B cell (primary cell): ENCODE measurements at regions not wholly inside any gene's neighbourhood (a gene's known extent, or its start where the extent isn't known, plus 50 kb on each side); places are given as distances from the start of the nearest gene placed in this dataset.

Experiments used
- ATAC-seq: fragments of 200-7000 bp; cut with Tn5 transposase; one replicate; pipeline ENCODE4 v1.10.0; 2021; ENCODE audit warnings: low read depth, mild to moderate bottlenecking, moderate number of reproducible peaks, moderate library complexity
- CTCF ChIA-PET: fragments of 350-600 bp; sonication (Branson Sonifier 250); formaldehyde crosslinking; loops from one replicate; lab custom pipeline; 2021; ENCODE audit warnings: antibody characterized with exemption, inconsistent platforms; lab: Charles Lee
- POLR2A ChIA-PET: fragments of 350-600 bp; sonication (Branson Sonifier 250); formaldehyde crosslinking; loops from one replicate; lab custom pipeline; 2021; ENCODE audit warnings: antibody characterized with exemption; lab: Charles Lee
- DNase-seq: peaks from one replicate; pipeline ENCODE4 v3.0.0; 2013
- H2AFZ ChIP-seq: 2 replicates; pipeline ENCODE4 v1.6.1; 2012; ENCODE audit warnings: mild to moderate bottlenecking, low read depth, low read length; ENCODE audit not compliant: insufficient read depth, poor library complexity, severe bottlenecking
- H3K27ac ChIP-seq, 2 donors: 1 replicate in 1 of 2; 2 replicates in 1 of 2; pipeline ENCODE4 v1.5.1; 2012 to 2013; ENCODE audit warnings: low read length in 2 of 2, mild to moderate bottlenecking in 2 of 2, moderate library complexity in 1 of 2
- H3K27me3 ChIP-seq, 4 experiments: fragments of 200-600 bp in 1 of 4; sonication (generic) in 1 of 4; replicated peaks in 1 of 4; 1 replicate in 2 of 4; 2 replicates in 2 of 4; pipeline versions ENCODE4 v1.6.1 to v1.7.0; 2013 to 2016; ENCODE audit warnings: low read length in 3 of 4, mild to moderate bottlenecking in 2 of 4, mixed read lengths in 1 of 4, moderate library complexity in 1 of 4; ENCODE audit not compliant: insufficient read depth in 4 of 4, control insufficient read depth in 3 of 4; ENCODE audit errors: control extremely low read depth in 1 of 4
- H3K36me3 ChIP-seq, 2 experiments: replicated peaks in 1 of 2; 1 replicate in 1 of 2; 2 replicates in 1 of 2; pipeline versions ENCODE4 v1.6.1 to v1.7.1; 2013; ENCODE audit warnings: low read length in 1 of 2; ENCODE audit not compliant: insufficient read depth in 2 of 2, control insufficient read depth in 1 of 2; ENCODE audit errors: control extremely low read depth in 1 of 2, extremely low read depth in 1 of 2
- H3K4me1 ChIP-seq, 2 donors: fragments of 200-600 bp in 1 of 2; sonication (generic) in 1 of 2; 1 replicate in 1 of 2; 2 replicates in 1 of 2; pipeline versions ENCODE4 v1.5.1 to v1.6.1; 2013 to 2017; ENCODE audit warnings: low read length in 2 of 2; ENCODE audit not compliant: control insufficient read depth in 2 of 2, insufficient read depth in 2 of 2
- H3K4me2 ChIP-seq: replicated peaks from 2 replicates; pipeline ENCODE3; 2012; ENCODE audit warnings: mild to moderate bottlenecking, low read depth, low read length; ENCODE audit not compliant: poor library complexity, severe bottlenecking
- H3K4me3 ChIP-seq, 5 experiments: fragments of 200-600 bp in 1 of 5; sonication (generic) in 1 of 5; 1 replicate in 3 of 5; 2 replicates in 2 of 5; pipeline versions ENCODE4 v1.5.1 to v1.7.0; 2011 to 2016; ENCODE audit warnings: low read length in 4 of 5, mild to moderate bottlenecking in 4 of 5, low read depth in 2 of 5, control low read depth in 1 of 5, moderate library complexity in 1 of 5; ENCODE audit not compliant: insufficient read depth in 1 of 5; ENCODE audit errors: control extremely low read depth in 1 of 5, extremely low read depth in 1 of 5
- H3K79me2 ChIP-seq: fragments of 200-600 bp; sonication (generic); one replicate; pipeline ENCODE4 v1.6.0; 2016; ENCODE audit warnings: low read length; ENCODE audit not compliant: control insufficient read depth, insufficient read depth
- H3K9ac ChIP-seq: fragments of 200-600 bp; sonication (generic); 2 replicates; pipeline ENCODE4 v1.6.1; 2017; ENCODE audit warnings: mild to moderate bottlenecking, low read length, moderate library complexity
- H3K9me3 ChIP-seq, 3 donors: one replicate each; pipeline versions ENCODE4 v1.6.1 to v1.7.1; 2013; ENCODE audit warnings: low read length in 2 of 3; ENCODE audit not compliant: control insufficient read depth in 2 of 3, insufficient read depth in 1 of 3; ENCODE audit errors: control extremely low read depth in 1 of 3
- H4K20me1 ChIP-seq: 2 replicates; pipeline ENCODE4 v1.6.0; 2012; ENCODE audit warnings: mild to moderate bottlenecking, low read length; ENCODE audit not compliant: insufficient read depth, control insufficient read depth, poor library complexity, severe bottlenecking
- H3K27ac Mint-ChIP-seq: one replicate; pipeline ENCODE4 v1.8.0; 2021; ENCODE audit warnings: mixed read lengths
- H3K27me3 Mint-ChIP-seq: one replicate; pipeline ENCODE4 v1.8.0; 2021; ENCODE audit warnings: mixed read lengths
- H3K4me1 Mint-ChIP-seq: one replicate; pipeline ENCODE4 v1.8.0; 2021; ENCODE audit warnings: mixed read lengths
- H3K4me3 Mint-ChIP-seq: one replicate; pipeline ENCODE4 v1.8.0; 2021; ENCODE audit warnings: mixed read lengths
- H3K9me3 Mint-ChIP-seq: one replicate; pipeline ENCODE4 v1.8.0; 2022; ENCODE audit warnings: mixed read lengths; ENCODE audit not compliant: insufficient read depth
- CTCF ChIP-seq: fragments of 200-600 bp; IDR thresholded peaks from one replicate; pipeline ENCODE4 v1.8.0; 2022; ENCODE audit warnings: antibody characterized with exemption, mild to moderate bottlenecking
- EZH2 ChIP-seq: IDR thresholded peaks from 2 replicates; pipeline ENCODE4 v1.6.1; 2012; ENCODE audit warnings: borderline replicate concordance, low read depth, mild to moderate bottlenecking, moderate library complexity, low read length; ENCODE audit not compliant: insufficient read depth, poor library complexity, severe bottlenecking
- WGBS: methylation state at CpG from one replicate; pipeline ENCODE4 v1.1.5; 2013; ENCODE audit warnings: missing lambda C conversion rate; ENCODE audit not compliant: insufficient coverage; 5-methylcytosine and 5-hydroxymethylcytosine counted together
- intact Hi-C: fragments of 100-400 bp; cut with micrococcal nuclease; formaldehyde crosslinking; loops from one replicate; pipeline ENCODE4 v1.10.0; 2022

GRCh38 chr16:5442986-5443385, 345.4 kb upstream of the EEF2KMT start:
- WGBS: 89% methylated on average over 3 of the region's 3 CpGs
- ChIA-PET CTCF (no interaction called here), POLR2A (no interaction called here)
- no peaks in the 10 kb centered on the region for H3K27me3 Mint-ChIP-seq
- ATAC-seq (no peak), DNase-seq (no peak)
- H3K9me3 Mint-ChIP-seq: peaks cover 13% of the 10 kb centered on the region
- Histone ChIP-seq H3K4me2 (no peak overlapping the region), H3K27ac (no peak overlapping the region), H3K9me3 (peaks cover 0 to 8% (median 0%) of the 10 kb centered on the region in 3 donors), H2AFZ (no peak overlapping the region), H3K4me3 (no peak overlapping the region), H3K27me3 (no peaks in the 10 kb centered on the region), H3K79me2 (no peaks in the 10 kb centered on the region), H3K9ac (no peak overlapping the region), H4K20me1 (no peaks in the 10 kb centered on the region), H3K4me1 (no peaks in the 10 kb centered on the region), H3K36me3 (no peaks in the 10 kb centered on the region)
- intact Hi-C loops: no loop called here
- TF ChIP-seq EZH2 (no peak), CTCF (no peak)
- H3K4me3 Mint-ChIP-seq: no peak overlapping the region
- no peaks in the 10 kb centered on the region for H3K4me1 Mint-ChIP-seq
- H3K27ac Mint-ChIP-seq: no peak overlapping the region

GRCh38 chr16:5442054-5442453, 344.5 kb upstream of the EEF2KMT start:
- CTCF ChIA-PET: no interaction called here
- TF ChIP-seq EZH2 (no peak), CTCF (no peak)

More at GRCh38 chr16:5442054-5442453, 344.5 kb upstream of the EEF2KMT start:
- H3K4me1 Mint-ChIP-seq: no peaks in the 10 kb centered on the region
- POLR2A ChIA-PET: no interaction called here
- Histone ChIP-seq H3K9me3 (peaks cover 0 to 4% (median 0%) of the 10 kb centered on the region in 3 donors), H3K4me3 (no peak overlapping the region), H3K27ac (no peak overlapping the region), H3K4me2 (no peak overlapping the region), H2AFZ (no peak overlapping the region), H3K4me1 (no peaks in the 10 kb centered on the region), H3K27me3 (no peaks in the 10 kb centered on the region), H3K9ac (no peak overlapping the region), H3K36me3 (no peaks in the 10 kb centered on the region), H3K79me2 (no peaks in the 10 kb centered on the region), H4K20me1 (no peaks in the 10 kb centered on the region)
- no peak overlapping the region for H3K27ac Mint-ChIP-seq
- intact Hi-C loops: no loop called here
- 86% methylated on average over 3 of the region's 3 CpGs for WGBS
- no peak overlapping the region for H3K4me3 Mint-ChIP-seq
- peaks cover 13% of the 10 kb centered on the region for H3K9me3 Mint-ChIP-seq
- ATAC-seq (no peak), DNase-seq (no peak)
- H3K27me3 Mint-ChIP-seq: no peaks in the 10 kb centered on the region
